H9 (cell line): ENCODE measurements at regions not wholly inside any gene's neighbourhood (a gene's known extent, or its start where the extent isn't known, plus 50 kb on each side); places are given as distances from the start of the nearest gene placed in this dataset.

Source experiments
- DNase-seq: peaks from one replicate; pipeline ENCODE4 v3.0.0-alpha.2; 2017
- H2AFZ ChIP-seq: one replicate; pipeline ENCODE4 v1.6.1; 2013; ENCODE audit warnings: mild to moderate bottlenecking, low read length, control low read depth, moderate library complexity
- H2AK5ac ChIP-seq: 2 replicates; pipeline ENCODE4 v1.6.1; 2013; ENCODE audit warnings: low read length, control low read depth, mixed read lengths; ENCODE audit not compliant: insufficient read length
- H2BK120ac ChIP-seq: one replicate; pipeline ENCODE4 v1.6.1; 2013; ENCODE audit warnings: low read depth, mild to moderate bottlenecking, low read length, control low read depth, inconsistent platforms; ENCODE audit not compliant: poor library complexity, severe bottlenecking
- H2BK12ac ChIP-seq: 2 replicates; pipeline ENCODE4 v1.6.1; 2013; ENCODE audit warnings: low read length, control low read depth, mixed read lengths, low read depth; ENCODE audit not compliant: insufficient read length
- H2BK15ac ChIP-seq: 2 replicates; pipeline ENCODE4 v1.6.1; 2013; ENCODE audit warnings: low read depth, low read length, control low read depth
- H2BK20ac ChIP-seq: one replicate; pipeline ENCODE4 v1.6.1; 2013; ENCODE audit warnings: low read depth, mild to moderate bottlenecking, low read length, control low read depth, inconsistent platforms; ENCODE audit not compliant: poor library complexity, severe bottlenecking
- H2BK5ac ChIP-seq: 2 replicates; pipeline ENCODE4 v1.6.1; 2013; ENCODE audit warnings: low read length, control low read depth, mixed read lengths; ENCODE audit not compliant: insufficient read length
- H3K14ac ChIP-seq: 2 replicates; pipeline ENCODE4 v1.6.1; 2013; ENCODE audit warnings: low read length, control low read depth; ENCODE audit not compliant: insufficient read depth
- H3K18ac ChIP-seq: 2 replicates; pipeline ENCODE4 v1.6.1; 2013; ENCODE audit warnings: low read depth, mild to moderate bottlenecking, mixed read lengths, low read length, control low read depth; ENCODE audit not compliant: insufficient read length
- H3K23ac ChIP-seq: 2 replicates; pipeline ENCODE4 v1.6.1; 2013; ENCODE audit warnings: low read length, control low read depth, mixed read lengths, low read depth; ENCODE audit not compliant: insufficient read length
- H3K23me2 ChIP-seq: 2 replicates; pipeline ENCODE4 v1.6.1; 2013; ENCODE audit warnings: low read depth, mild to moderate bottlenecking, mixed read lengths, low read length, control low read depth; ENCODE audit not compliant: insufficient read length, poor library complexity, severe bottlenecking
- H3K27ac ChIP-seq: 2 replicates; pipeline ENCODE4 v1.5.1; 2013; ENCODE audit warnings: low read length, control low read depth, mixed read lengths, low read depth; ENCODE audit not compliant: insufficient read length
- H3K27me3 ChIP-seq: 2 replicates; pipeline ENCODE4 v1.6.1; 2013; ENCODE audit warnings: low read length, control low read depth, inconsistent platforms; ENCODE audit not compliant: insufficient read depth
- H3K4ac ChIP-seq: 2 replicates; pipeline ENCODE4 v1.6.1; 2013; ENCODE audit warnings: low read depth, mild to moderate bottlenecking, control low read depth, inconsistent platforms, low read length, moderate library complexity
- H3K4me1 ChIP-seq: 2 replicates; pipeline ENCODE4 v1.6.1; 2013; ENCODE audit warnings: low read length, control low read depth, inconsistent platforms; ENCODE audit not compliant: insufficient read depth
- H3K4me2 ChIP-seq: 2 replicates; pipeline ENCODE4 v1.6.1; 2013; ENCODE audit warnings: low read length, control low read depth, mixed read lengths; ENCODE audit not compliant: insufficient read length, insufficient read depth
- H3K56ac ChIP-seq: 2 replicates; pipeline ENCODE4 v1.6.1; 2013; ENCODE audit warnings: low read depth, mild to moderate bottlenecking, mixed read lengths, low read length, control low read depth; ENCODE audit not compliant: insufficient read length
- H3K79me1 ChIP-seq: 2 replicates; pipeline ENCODE4 v1.6.1; 2013; ENCODE audit warnings: low read depth, mild to moderate bottlenecking, moderate library complexity, low read length, control low read depth, inconsistent platforms; ENCODE audit not compliant: insufficient read depth, poor library complexity, severe bottlenecking
- H3K79me2 ChIP-seq: 2 replicates; pipeline ENCODE4 v1.6.1; 2013; ENCODE audit warnings: low read length, control low read depth, inconsistent platforms; ENCODE audit not compliant: insufficient read depth
- H3K9ac ChIP-seq: 2 replicates; pipeline ENCODE4 v1.6.1; 2013; ENCODE audit warnings: low read length, control low read depth, mixed read lengths; ENCODE audit not compliant: insufficient read length; ENCODE audit errors: extremely low read depth
- H3K9me3 ChIP-seq: one replicate; pipeline ENCODE4 v1.6.1; 2013; ENCODE audit warnings: low read depth, low read length, inconsistent platforms; ENCODE audit not compliant: control insufficient read depth
- H3T11ph ChIP-seq: one replicate; pipeline ENCODE4 v1.6.1; 2013; ENCODE audit warnings: mild to moderate bottlenecking, low read length, control low read depth, inconsistent platforms
- H4K20me1 ChIP-seq: one replicate; pipeline ENCODE4 v1.6.1; 2013; ENCODE audit not compliant: control insufficient read depth, insufficient read length, insufficient read depth
- H4K5ac ChIP-seq: 2 replicates; pipeline ENCODE4 v1.6.1; 2013; ENCODE audit warnings: low read depth, mild to moderate bottlenecking, mixed read lengths, low read length, control low read depth; ENCODE audit not compliant: insufficient read length
- H4K8ac ChIP-seq: replicated peaks from 2 replicates; pipeline ENCODE4 v1.6.1; 2013; ENCODE audit warnings: low read length, control low read depth, mixed read lengths, low read depth; ENCODE audit not compliant: insufficient read length
- H4K91ac ChIP-seq: 2 replicates; pipeline ENCODE4 v1.6.1; 2013; ENCODE audit warnings: low read depth, mild to moderate bottlenecking, moderate library complexity, mixed read lengths, low read length, control low read depth; ENCODE audit not compliant: insufficient read length
- H3K27ac Mint-ChIP-seq, 3 experiments: 2 replicates in 2 of 3; 3 replicates in 1 of 3; pipeline ENCODE4 v1.8.0; 2020 to 2021; ENCODE audit warnings: mixed read lengths in 3 of 3, mild to moderate bottlenecking in 1 of 3, moderate library complexity in 1 of 3
- H3K27me3 Mint-ChIP-seq: 2 replicates; pipeline ENCODE4 v1.8.0; 2021; ENCODE audit warnings: low read depth, mild to moderate bottlenecking, moderate library complexity, mixed read lengths
- H3K36me3 Mint-ChIP-seq, 3 experiments: 2 replicates in 2 of 3; 3 replicates in 1 of 3; pipeline ENCODE4 v1.8.0; 2020 to 2021; ENCODE audit warnings: low read depth in 3 of 3, mixed read lengths in 3 of 3; ENCODE audit not compliant: insufficient read depth in 1 of 3
- H3K4me1 Mint-ChIP-seq, 2 experiments: 2 replicates each; pipeline ENCODE4 v1.8.0; 2020; ENCODE audit warnings: mixed read lengths in 2 of 2
- H3K4me3 Mint-ChIP-seq, 2 experiments: 2 replicates in 1 of 2; 3 replicates in 1 of 2; pipeline ENCODE4 v1.8.0; 2020 to 2021; ENCODE audit warnings: mild to moderate bottlenecking in 2 of 2, mixed read lengths in 2 of 2, moderate library complexity in 1 of 2
- H3K9me3 Mint-ChIP-seq, 2 experiments: 2 replicates in 1 of 2; 3 replicates in 1 of 2; pipeline ENCODE4 v1.8.0; 2020; ENCODE audit warnings: mild to moderate bottlenecking in 2 of 2, mixed read lengths in 2 of 2, moderate library complexity in 1 of 2
- CTCF ChIP-seq: fragments of 200-600 bp; sonication (generic); conservative IDR thresholded peaks from 3 replicates; pipeline ENCODE4 v1.8.0; 2021; ENCODE audit warnings: antibody characterized with exemption, mild to moderate bottlenecking
- WGBS: extraction: QIAGEN DNeasy Blood & Tissue Kit; methylation state at CpG from one replicate; pipeline ENCODE4 v1.1.7; 2013; ENCODE audit warnings: missing lambda C conversion rate, low lambda C conversion rate, mixed read lengths; ENCODE audit not compliant: insufficient read length; ENCODE audit errors: extremely low coverage; 5-methylcytosine and 5-hydroxymethylcytosine counted together

GRCh38 chr12:61934564-61934963 is 325.6 kb upstream of the USP15 start:
- Histone ChIP-seq H3K79me1 (no peaks in the 10 kb centered on the region), H4K20me1 (no peaks in the 10 kb centered on the region), H2BK15ac (no peak overlapping the region), H2AFZ (no peak overlapping the region), H2BK5ac (no peak overlapping the region), H3K14ac (no peak overlapping the region), H2BK12ac (no peak overlapping the region), H3K18ac (no peak overlapping the region), H3K9me3 (no peaks in the 10 kb centered on the region), H4K8ac (no peak overlapping the region), H4K91ac (no peak overlapping the region), H3K4me2 (no peak overlapping the region), H4K5ac (no peak overlapping the region), H2BK20ac (no peak overlapping the region), H2AK5ac (no peak overlapping the region), H3K27ac (no peak overlapping the region), H3K27me3 (no peaks in the 10 kb centered on the region), H3K23me2 (no peaks in the 10 kb centered on the region), H3T11ph (no peak overlapping the region), H3K9ac (no peak overlapping the region), H3K56ac (no peak overlapping the region), H3K4me1 (no peaks in the 10 kb centered on the region), H3K23ac (no peak overlapping the region), H3K4ac (no peak overlapping the region), H3K79me2 (no peaks in the 10 kb centered on the region), H2BK120ac (no peak overlapping the region)
- TF ChIP-seq CTCF: no peak
- whole genome bisulfite sequencing: no CpG with 5 or more reads among the region's 2 CpGs
- Mint-ChIP-seq H3K9me3 (peaks cover 2 to 6% of the 10 kb centered on the region in 2 experiments; a peak in 4 of 5 replicates), H3K4me3 (no peak overlapping the region), H3K4me1 (peaks cover 5 to 8% of the 10 kb centered on the region in 2 experiments), H3K36me3 (peaks cover 0 to 7% (median 2%) of the 10 kb centered on the region in 3 experiments; a peak in 2 of 7 replicates), H3K27ac (no peak overlapping the region), H3K27me3 (no peaks in the 10 kb centered on the region)
- DNase-seq: no peak
